Stimulated activated CD8-positive, alpha-beta memory T cell treated with anti-CD3 and anti-CD28 coated beads, Interleukin-12 subunit alpha, Interleukin-12 subunit beta, amount 100 ng/mL, for 24 hours (primary cell): ENCODE measurements at regions not wholly inside any gene's neighbourhood (a gene's known extent, or its start where the extent isn't known, plus 50 kb on each side); places are given as distances from the start of the nearest gene placed in this dataset.

ENCODE experiments used
- DNase-seq: peaks from one replicate; pipeline ENCODE4 v3.0.0-alpha.2; 2020; ENCODE audit errors: extremely low read depth

GRCh38 chr21:16305686-16306085, 575.9 kb downstream of the USP25 start:
- DNase-seq, result no peak

GRCh38 chr21:16307256-16307655, 577.5 kb downstream of the USP25 start:
- no peak for DNase-seq

- DNase-seq, result no peak
Observed at GRCh38 chr21:16308269-16308668, 578.5 kb downstream of the USP25 start.

GRCh38 chr21:16309250-16309971, 579.6 kb downstream of the USP25 start:
- no peak for DNase-seq

GRCh38 chr21:16310176-16310575, 580.4 kb downstream of the USP25 start:
- no peak for DNase-seq

GRCh38 chr21:16311229-16311628, 581.4 kb downstream of the USP25 start:
- DNase-seq, result no peak

GRCh38 chr21:16312321-16312720, 582.5 kb downstream of the USP25 start:
- no peak for DNase-seq

GRCh38 chr21:16315223-16315622, 585.4 kb downstream of the USP25 start:
- no peak for DNase-seq

- no peak for DNase-seq
Observed at GRCh38 chr21:16318651-16319300, 589.0 kb downstream of the USP25 start.

GRCh38 chr21:16320110-16320509, 590.3 kb downstream of the USP25 start:
- no peak for DNase-seq

- no peak for DNase-seq
Observed at GRCh38 chr21:16322454-16322853, 592.7 kb downstream of the USP25 start.

GRCh38 chr21:16323596-16323995, 593.8 kb downstream of the USP25 start:
- no peak for DNase-seq

- DNase-seq, result no peak
Observed at GRCh38 chr21:16324630-16325029, 594.8 kb downstream of the USP25 start.

- no peak for DNase-seq
Observed at GRCh38 chr21:16330082-16330907, 600.5 kb downstream of the USP25 start.

GRCh38 chr21:16330908-16331268, 601.1 kb downstream of the USP25 start:
- no peak for DNase-seq

- DNase-seq, result no peak
Observed at GRCh38 chr21:16337266-16337665, 607.5 kb downstream of the USP25 start.

- DNase-seq, result no peak
Observed at GRCh38 chr21:16342932-16343331, 613.1 kb downstream of the USP25 start.

GRCh38 chr21:16343776-16344175, 614.0 kb downstream of the USP25 start:
- no peak for DNase-seq

- no peak for DNase-seq
Observed at GRCh38 chr21:16345757-16346156, 616.0 kb downstream of the USP25 start.

GRCh38 chr21:16347223-16347622, 617.4 kb downstream of the USP25 start:
- no peak for DNase-seq

- no peak for DNase-seq
Observed at GRCh38 chr21:16353764-16354163, 624.0 kb downstream of the USP25 start.

- DNase-seq, result no peak
Observed at GRCh38 chr21:16357994-16358393, 628.2 kb downstream of the USP25 start.

GRCh38 chr21:16358784-16359183, 629.0 kb downstream of the USP25 start:
- no peak for DNase-seq
